ENCODE measurements at regions not wholly inside any gene's neighbourhood (a gene's known extent, or its start where the extent isn't known, plus 50 kb on each side); places are given as distances from the start of the nearest gene placed in this dataset.
"Not testable (repeated sequence)": the region's sequence is repeated elsewhere in the genome, so short reads cannot be mapped to it uniquely, and the experiment has no call there.

GRCh38 chrX:34404386-34405070 is 252.6 kb downstream of the TMEM47 start:
- DNase-seq (ENCODE audit: low spot score), result no peak

- no peak for DNase-seq (ENCODE audit: low spot score)
Observed at GRCh38 chrX:34401411-34401810, 255.7 kb downstream of the TMEM47 start.

- DNase-seq (ENCODE audit: low spot score), result no peak
Observed at GRCh38 chrX:34382416-34382815, 250.3 kb upstream of the FAM47A start.

GRCh38 chrX:34381241-34381640 is 249.1 kb upstream of the FAM47A start:
- DNase-seq (ENCODE audit: low spot score), result no peak

- DNase-seq (ENCODE audit: low spot score), result no peak
Observed at GRCh38 chrX:34379891-34380290, 247.8 kb upstream of the FAM47A start.

GRCh38 chrX:34377645-34378044 is 245.5 kb upstream of the FAM47A start:
- DNase-seq (ENCODE audit: low spot score), result no peak

- DNase-seq (ENCODE audit: low spot score), result no peak
Observed at GRCh38 chrX:34371754-34372153, 239.6 kb upstream of the FAM47A start.

GRCh38 chrX:34365471-34365870 is 233.4 kb upstream of the FAM47A start:
- DNase-seq (ENCODE audit: low spot score), result no peak

- DNase-seq (ENCODE audit: low spot score), result no peak
Observed at GRCh38 chrX:34350561-34351335, 218.6 kb upstream of the FAM47A start.

GRCh38 chrX:34343001-34343400 is 210.9 kb upstream of the FAM47A start:
- DNase-seq (ENCODE audit: low spot score), result no peak

- DNase-seq (ENCODE audit: low spot score), result no peak
Observed at GRCh38 chrX:34341814-34342213, 209.7 kb upstream of the FAM47A start.

GRCh38 chrX:34341258-34341657 is 209.1 kb upstream of the FAM47A start:
- DNase-seq (ENCODE audit: low spot score), result no peak

GRCh38 chrX:34338046-34338445 is 205.9 kb upstream of the FAM47A start:
- no peak for DNase-seq (ENCODE audit: low spot score)

GRCh38 chrX:34335376-34335775 is 203.3 kb upstream of the FAM47A start:
- not testable (repeated sequence) for DNase-seq (ENCODE audit: low spot score)

GRCh38 chrX:34332334-34332733 is 200.2 kb upstream of the FAM47A start:
- DNase-seq (ENCODE audit: low spot score), result no peak

GRCh38 chrX:34325460-34325859 is 193.3 kb upstream of the FAM47A start:
- DNase-seq (ENCODE audit: low spot score), result no peak

- DNase-seq (ENCODE audit: low spot score), result not testable (repeated sequence)
Observed at GRCh38 chrX:34320424-34320823, 188.3 kb upstream of the FAM47A start.

- DNase-seq (ENCODE audit: low spot score), result peak; percentile 44
Observed at GRCh38 chrX:34300871-34301270, 168.8 kb upstream of the FAM47A start.

- DNase-seq (ENCODE audit: low spot score), result no peak
Observed at GRCh38 chrX:34299451-34299967, 167.4 kb upstream of the FAM47A start.

GRCh38 chrX:34294665-34295064 is 162.6 kb upstream of the FAM47A start:
- DNase-seq (ENCODE audit: low spot score), result no peak

- DNase-seq (ENCODE audit: low spot score), result no peak
Observed at GRCh38 chrX:34288782-34289181, 156.7 kb upstream of the FAM47A start.

- no peak for DNase-seq (ENCODE audit: low spot score)
Observed at GRCh38 chrX:34279866-34280560, 147.9 kb upstream of the FAM47A start.

- no peak for DNase-seq (ENCODE audit: low spot score)
Observed at GRCh38 chrX:34275699-34276098, 143.6 kb upstream of the FAM47A start.
